ENCODE measurements at regions not wholly inside any gene's neighbourhood (a gene's known extent, or its start where the extent isn't known, plus 50 kb on each side); places are given as distances from the start of the nearest gene placed in this dataset.

DNA sequence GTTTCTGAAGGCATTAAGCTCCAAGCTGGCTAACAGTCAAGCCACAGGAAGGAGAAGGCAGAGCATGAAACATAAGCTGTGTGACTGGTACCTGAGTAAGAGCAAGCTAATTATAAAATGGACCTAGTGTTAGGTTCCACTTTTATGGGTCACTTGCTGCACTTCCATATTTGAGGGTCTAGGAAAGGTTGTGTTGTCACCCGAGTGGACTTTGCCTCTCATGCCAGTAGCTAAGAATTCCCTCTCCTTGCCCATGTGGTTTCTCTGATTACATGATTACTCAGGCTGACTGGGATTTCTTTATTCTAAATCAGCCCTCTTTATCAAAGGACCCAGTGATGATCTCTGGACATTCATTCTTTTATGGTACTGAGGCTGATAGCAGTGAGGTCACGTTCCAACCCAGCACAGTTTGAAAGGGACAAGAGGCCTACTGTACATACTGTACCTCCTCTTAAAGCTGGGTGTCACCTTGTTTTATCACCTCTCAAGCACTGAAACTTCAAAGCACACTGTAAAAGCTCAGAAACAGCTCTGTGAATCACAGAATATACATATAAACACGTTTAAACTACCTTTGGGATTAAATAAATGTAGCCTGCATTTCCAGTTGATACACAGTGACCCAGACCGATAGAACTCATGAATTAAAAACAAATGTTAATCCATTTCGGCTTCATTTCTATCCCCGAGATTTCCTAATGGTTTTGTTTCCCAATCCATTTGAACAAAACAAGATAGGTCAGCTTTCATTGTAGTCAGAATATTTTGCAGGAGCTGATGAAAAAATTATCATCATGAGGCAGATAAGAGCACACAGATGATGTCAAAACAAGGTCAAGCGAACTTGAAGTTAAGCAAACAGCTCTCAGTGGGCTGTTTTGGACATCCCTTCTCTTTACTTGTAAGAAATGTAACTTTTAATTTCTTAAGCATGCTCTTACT is 96.5 kb downstream of the ALDH8A1 start:
- DNase-seq, result no peak
- 74 to 78% methylated on average over 7 of the region's 7 CpGs for WGBS, 2 donors
- H3K27ac ChIP-seq, result no peak overlapping the region
- H3K4me3 ChIP-seq (replicated peaks in 1 of 3), result no peak overlapping the region
- H3K9me3 ChIP-seq, result no peaks in the 10 kb centered on the region
- H3K36me3 ChIP-seq, result no peaks in the 10 kb centered on the region
- no peak for TF ChIP-seq POLR2A (IDR thresholded peaks at IDR 0.05)
- TF ChIP-seq, protein P1, sequence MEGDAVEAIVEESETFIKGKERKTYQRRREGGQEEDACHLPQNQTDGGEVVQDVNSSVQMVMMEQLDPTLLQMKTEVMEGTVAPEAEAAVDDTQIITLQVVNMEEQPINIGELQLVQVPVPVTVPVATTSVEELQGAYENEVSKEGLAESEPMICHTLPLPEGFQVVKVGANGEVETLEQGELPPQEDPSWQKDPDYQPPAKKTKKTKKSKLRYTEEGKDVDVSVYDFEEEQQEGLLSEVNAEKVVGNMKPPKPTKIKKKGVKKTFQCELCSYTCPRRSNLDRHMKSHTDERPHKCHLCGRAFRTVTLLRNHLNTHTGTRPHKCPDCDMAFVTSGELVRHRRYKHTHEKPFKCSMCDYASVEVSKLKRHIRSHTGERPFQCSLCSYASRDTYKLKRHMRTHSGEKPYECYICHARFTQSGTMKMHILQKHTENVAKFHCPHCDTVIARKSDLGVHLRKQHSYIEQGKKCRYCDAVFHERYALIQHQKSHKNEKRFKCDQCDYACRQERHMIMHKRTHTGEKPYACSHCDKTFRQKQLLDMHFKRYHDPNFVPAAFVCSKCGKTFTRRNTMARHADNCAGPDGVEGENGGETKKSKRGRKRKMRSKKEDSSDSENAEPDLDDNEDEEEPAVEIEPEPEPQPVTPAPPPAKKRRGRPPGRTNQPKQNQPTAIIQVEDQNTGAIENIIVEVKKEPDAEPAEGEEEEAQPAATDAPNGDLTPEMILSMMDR (IDR thresholded peaks at IDR 0.05), result no peak
- intact Hi-C loops (cut with DNase I), result no loop called here
- no peaks in the 10 kb centered on the region for H3K27me3 ChIP-seq
- no peaks in the 10 kb centered on the region for H3K4me1 ChIP-seq

- Histone ChIP-seq H3K27ac (no peak overlapping the region), H3K27me3 (no peaks in the 10 kb centered on the region), H3K9me3 (no peaks in the 10 kb centered on the region), H3K4me1 (no peaks in the 10 kb centered on the region), H3K36me3 (no peaks in the 10 kb centered on the region), H3K4me3 (replicated peaks in 1 of 3) (no peak overlapping the region)
- 92 to 96% methylated on average over 6 of the region's 6 CpGs for WGBS, 2 donors
- DNase-seq, result no peak
- TF ChIP-seq, protein P1 (IDR thresholded peaks at IDR 0.05), result no peak
- no peak for TF ChIP-seq POLR2A (IDR thresholded peaks at IDR 0.05)
- intact Hi-C loops (cut with DNase I), result no loop called here
Measured at GRCh38 chr6:134851548-134851947, 98.4 kb downstream of the ALDH8A1 start.

DNA sequence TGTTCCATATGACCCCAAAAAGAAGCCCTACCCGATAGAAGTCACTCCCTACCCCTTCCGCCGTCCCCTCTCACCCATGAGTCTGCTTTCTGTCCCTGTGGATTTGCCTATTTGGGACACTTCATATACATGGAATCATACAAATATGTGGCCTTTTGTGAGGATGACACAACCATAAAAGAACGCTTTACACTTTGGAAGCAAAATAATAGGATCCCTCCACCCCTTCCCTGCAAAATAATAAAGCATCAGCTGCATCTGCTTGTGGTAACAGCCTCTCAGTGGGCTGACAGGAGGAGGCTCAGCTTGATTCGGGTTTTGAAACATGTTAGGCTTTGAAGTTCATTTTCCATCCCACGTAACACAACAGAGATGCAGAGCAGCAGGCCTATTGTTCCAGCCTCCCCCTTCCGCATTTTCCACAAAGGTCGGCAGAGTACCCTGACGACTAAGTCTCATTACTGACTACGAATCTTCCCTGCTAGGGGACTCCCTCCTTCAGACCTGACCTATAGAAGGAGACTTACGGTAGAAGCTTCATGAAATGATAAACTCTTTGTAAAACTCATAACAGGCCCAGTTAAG is 99.1 kb downstream of the ALDH8A1 start:
- TF ChIP-seq, protein P1 (IDR thresholded peaks at IDR 0.05), result no peak
- TF ChIP-seq POLR2A (IDR thresholded peaks at IDR 0.05), result no peak
- Histone ChIP-seq H3K27ac (no peak overlapping the region), H3K4me3 (replicated peaks in 1 of 3) (no peak overlapping the region), H3K9me3 (no peaks in the 10 kb centered on the region), H3K27me3 (no peaks in the 10 kb centered on the region), H3K4me1 (no peaks in the 10 kb centered on the region), H3K36me3 (no peaks in the 10 kb centered on the region)
- WGBS, 2 donors, result 79 to 89% methylated on average over 11 of the region's 11 CpGs
- intact Hi-C loops (cut with DNase I), result no loop called here
- DNase-seq, result no peak

GRCh38 chr6:134849920-134850447 is 99.9 kb downstream of the ALDH8A1 start:
- H3K9me3 ChIP-seq, result no peaks in the 10 kb centered on the region
- intact Hi-C loops (cut with DNase I), result no loop called here
- H3K36me3 ChIP-seq, result no peaks in the 10 kb centered on the region
- no peak overlapping the region for H3K27ac ChIP-seq
- WGBS, 2 donors, result 83 to 100% methylated on average over 2 to 3 of the region's 4 CpGs
- H3K27me3 ChIP-seq, result no peaks in the 10 kb centered on the region
- TF ChIP-seq, protein P1 (IDR thresholded peaks at IDR 0.05), result no peak
- no peak for TF ChIP-seq POLR2A (IDR thresholded peaks at IDR 0.05)
- no peaks in the 10 kb centered on the region for H3K4me1 ChIP-seq
- no peak overlapping the region for H3K4me3 ChIP-seq (replicated peaks in 1 of 3)
- DNase-seq, result no peak

DNA sequence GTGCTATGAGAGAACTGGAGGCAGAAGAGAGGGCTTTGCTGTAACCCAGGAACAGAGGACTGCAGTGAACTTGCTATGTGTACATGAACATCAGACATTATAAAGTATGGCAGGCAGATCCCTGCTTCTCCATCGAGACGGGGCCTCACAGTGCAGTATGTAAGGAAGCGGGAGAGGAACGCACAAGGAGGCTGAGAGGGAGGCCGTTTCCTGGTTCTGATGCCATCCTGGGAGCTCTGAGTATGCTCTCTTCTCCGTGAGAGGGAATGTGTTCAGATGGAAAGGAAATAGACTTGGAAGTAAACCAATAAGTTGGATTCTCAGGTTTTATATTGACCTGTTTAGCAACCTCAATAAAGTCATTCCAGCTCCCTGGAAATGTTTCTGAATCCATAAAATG is 101.8 kb downstream of the ALDH8A1 start:
- H3K9me3 ChIP-seq, result no peaks in the 10 kb centered on the region
- no peak for TF ChIP-seq POLR2A (IDR thresholded peaks at IDR 0.05)
- TF ChIP-seq, protein P1 (IDR thresholded peaks at IDR 0.05), result no peak
- H3K4me1 ChIP-seq, result no peaks in the 10 kb centered on the region
- WGBS, 2 donors, result 79 to 88% methylated on average over 6 of the region's 6 CpGs
- intact Hi-C loops (cut with DNase I), result no loop called here
- H3K27me3 ChIP-seq, result no peaks in the 10 kb centered on the region
- DNase-seq, result no peak
- no peaks in the 10 kb centered on the region for H3K36me3 ChIP-seq
- H3K4me3 ChIP-seq (replicated peaks in 1 of 3), result no peak overlapping the region
- H3K27ac ChIP-seq, result no peak overlapping the region
